ENCODE measurements at regions not wholly inside any gene's neighbourhood (a gene's known extent, or its start where the extent isn't known, plus 50 kb on each side); places are given as distances from the start of the nearest gene placed in this dataset.

GRCh38 chr7:115306586-115306985, 384.7 kb downstream of the MDFIC start:
- TF ChIP-seq CTCF (IDR thresholded peaks at IDR 0.05; ENCODE audit: control extremely low read depth in 1 of 3, insufficient read depth in 1 of 3, low read depth in 1 of 3, low read length in 3 of 3) (no peak), RFX5 (IDR thresholded peaks at IDR 0.05; ENCODE audit: borderline replicate concordance, low read depth, low read length) (no peak)
